LNCAP (cell line): ENCODE measurements at regions not wholly inside any gene's neighbourhood (a gene's known extent, or its start where the extent isn't known, plus 50 kb on each side); places are given as distances from the start of the nearest gene placed in this dataset.

Experiments used
- TF ChIP-seq, protein P1 (sequence below): fragments of 450-650 bp; IDR thresholded peaks from 2 replicates; pipeline ENCODE4 v1.5.1; 2017; ENCODE audit warnings: mild to moderate bottlenecking

GRCh38 chr9:113659039-113659438, 195.5 kb downstream of the RGS3 start:
- TF ChIP-seq, protein P1, sequence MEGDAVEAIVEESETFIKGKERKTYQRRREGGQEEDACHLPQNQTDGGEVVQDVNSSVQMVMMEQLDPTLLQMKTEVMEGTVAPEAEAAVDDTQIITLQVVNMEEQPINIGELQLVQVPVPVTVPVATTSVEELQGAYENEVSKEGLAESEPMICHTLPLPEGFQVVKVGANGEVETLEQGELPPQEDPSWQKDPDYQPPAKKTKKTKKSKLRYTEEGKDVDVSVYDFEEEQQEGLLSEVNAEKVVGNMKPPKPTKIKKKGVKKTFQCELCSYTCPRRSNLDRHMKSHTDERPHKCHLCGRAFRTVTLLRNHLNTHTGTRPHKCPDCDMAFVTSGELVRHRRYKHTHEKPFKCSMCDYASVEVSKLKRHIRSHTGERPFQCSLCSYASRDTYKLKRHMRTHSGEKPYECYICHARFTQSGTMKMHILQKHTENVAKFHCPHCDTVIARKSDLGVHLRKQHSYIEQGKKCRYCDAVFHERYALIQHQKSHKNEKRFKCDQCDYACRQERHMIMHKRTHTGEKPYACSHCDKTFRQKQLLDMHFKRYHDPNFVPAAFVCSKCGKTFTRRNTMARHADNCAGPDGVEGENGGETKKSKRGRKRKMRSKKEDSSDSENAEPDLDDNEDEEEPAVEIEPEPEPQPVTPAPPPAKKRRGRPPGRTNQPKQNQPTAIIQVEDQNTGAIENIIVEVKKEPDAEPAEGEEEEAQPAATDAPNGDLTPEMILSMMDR, result no peak

GRCh38 chr9:113659740-113660139, 196.2 kb downstream of the RGS3 start:
- TF ChIP-seq, protein P1, result no peak

- TF ChIP-seq, protein P1, result no peak
These were observed 196.7 kb downstream of the RGS3 start for GRCh38 chr9:113660196-113660595.

DNA sequence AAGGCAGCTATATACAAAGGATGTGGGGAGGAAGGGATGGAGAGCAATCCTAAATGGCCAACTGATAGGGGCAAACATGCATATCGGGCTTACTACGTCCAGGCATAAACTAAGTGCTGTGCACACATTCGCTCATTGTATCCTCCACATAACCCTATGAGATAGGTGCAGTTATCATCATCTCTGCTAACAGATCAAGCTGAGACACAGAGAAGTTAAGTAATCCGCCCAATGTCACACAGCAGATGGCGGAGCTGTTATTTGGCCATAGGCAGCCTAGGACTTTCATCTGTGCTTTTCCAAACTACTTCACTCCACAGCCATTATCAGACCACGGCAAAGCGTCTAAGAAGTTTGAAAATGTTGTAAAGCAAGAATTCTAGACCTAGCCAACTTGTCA, 197.5 kb downstream of the RGS3 start:
- TF ChIP-seq, protein P1, result no peak

DNA sequence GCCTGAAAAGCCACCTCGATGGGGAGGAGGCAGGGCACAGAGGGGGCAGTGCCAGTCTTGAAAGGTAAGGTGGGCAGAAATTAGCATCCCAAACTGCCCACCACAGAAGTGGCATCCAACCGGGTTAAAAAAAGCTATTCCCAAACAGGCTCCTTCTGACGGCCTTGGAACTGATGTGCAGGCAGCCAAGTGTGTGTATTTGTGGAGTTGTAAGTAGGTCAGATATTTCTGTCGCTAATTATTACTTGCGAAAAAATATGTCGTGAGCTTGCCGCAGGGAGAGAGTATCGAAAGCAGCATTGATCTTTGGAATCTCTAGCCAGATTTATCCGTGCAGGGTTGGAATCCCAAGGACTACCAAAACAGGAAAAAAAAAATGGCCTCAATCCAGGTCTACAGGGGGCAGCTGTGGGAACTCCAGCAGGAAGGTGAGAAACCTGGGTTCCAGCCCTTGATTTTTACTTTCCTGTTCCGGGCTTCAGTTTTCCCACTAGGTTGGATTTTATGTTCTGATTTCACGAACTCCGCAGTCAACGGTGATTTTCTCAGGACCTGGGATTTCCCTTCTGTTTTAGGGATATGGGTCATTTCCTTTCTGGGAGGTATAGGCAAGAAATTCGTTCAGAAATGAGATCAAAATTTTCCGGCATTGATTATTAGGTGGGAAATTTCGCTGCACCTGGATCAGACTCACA, 200.8 kb downstream of the RGS3 start:
- TF ChIP-seq, protein P1, result no peak

GRCh38 chr9:113665064-113665463, 201.5 kb downstream of the RGS3 start:
- TF ChIP-seq, protein P1, result no peak

DNA sequence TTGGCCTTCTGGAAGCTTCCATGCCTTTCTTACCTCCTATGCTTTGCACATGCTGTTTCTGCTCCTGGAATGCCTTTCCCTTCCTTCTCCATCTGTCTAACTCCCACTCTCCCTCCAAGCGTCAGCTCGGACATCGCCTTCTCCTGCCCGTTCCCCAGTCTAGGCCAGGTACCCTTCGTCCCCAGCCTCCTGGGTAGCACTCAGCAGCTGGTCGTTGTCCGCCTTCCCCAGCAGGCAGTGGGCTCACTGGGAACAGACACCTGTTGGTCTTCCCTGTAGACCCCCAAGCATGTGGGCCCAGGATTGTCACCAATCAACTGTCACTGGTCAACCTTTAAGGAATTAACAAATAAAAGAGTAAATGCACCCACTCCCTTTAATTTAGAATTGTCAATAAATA, 202.2 kb downstream of the RGS3 start:
- TF ChIP-seq, protein P1, result no peak

DNA sequence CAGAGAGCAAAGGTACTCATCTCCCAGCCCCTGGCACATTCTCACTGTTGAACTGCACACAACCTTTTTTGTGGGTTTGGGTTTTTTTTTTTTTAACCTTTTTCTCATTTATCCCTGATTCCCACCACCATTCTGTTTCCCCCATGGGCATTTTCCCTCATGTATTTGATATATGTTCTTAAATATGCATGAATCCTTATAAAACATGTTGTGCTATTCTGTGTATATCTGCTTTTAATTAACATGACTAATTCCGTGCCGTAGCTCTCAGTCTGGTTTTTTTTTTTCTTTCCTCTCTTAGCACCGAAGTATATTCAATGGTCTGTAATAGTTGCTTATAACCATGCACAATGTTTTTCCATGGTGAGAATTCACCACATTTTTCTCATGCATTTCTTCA, 204.5 kb downstream of the RGS3 start:
- TF ChIP-seq, protein P1, result no peak
